Fibroblast of skin of scalp (primary cell): ENCODE measurements at regions not wholly inside any gene's neighbourhood (a gene's known extent, or its start where the extent isn't known, plus 50 kb on each side); places are given as distances from the start of the nearest gene placed in this dataset.
"Not testable (repeated sequence)": the region's sequence is repeated elsewhere in the genome, so short reads cannot be mapped to it uniquely, and the experiment has no call there.

Experiments used
- DNase-seq: peaks from one replicate; pipeline ENCODE4 v3.0.0-alpha.2; 2013

GRCh38 chr1:233790662-233791371 is 113.7 kb upstream of the SLC35F3 start:
- peak; percentile 58 for DNase-seq

GRCh38 chr1:233791372-233791703 is 113.1 kb upstream of the SLC35F3 start:
- no peak for DNase-seq

GRCh38 chr1:233791721-233792120 is 112.8 kb upstream of the SLC35F3 start:
- DNase-seq, result no peak

- no peak for DNase-seq
These were observed 109.6 kb upstream of the SLC35F3 start for GRCh38 chr1:233794863-233795262.

GRCh38 chr1:233796146-233796783 is 108.2 kb upstream of the SLC35F3 start:
- no peak for DNase-seq

- no peak for DNase-seq
These were observed 101.9 kb upstream of the SLC35F3 start for GRCh38 chr1:233802611-233803010.

- no peak for DNase-seq
These were observed 98.7 kb upstream of the SLC35F3 start for GRCh38 chr1:233805786-233806185.

- no peak for DNase-seq
These were observed 89.1 kb upstream of the SLC35F3 start for GRCh38 chr1:233815357-233815756.

- DNase-seq, result no peak
These were observed 88.6 kb upstream of the SLC35F3 start for GRCh38 chr1:233815865-233816264.

- DNase-seq, result no peak
These were observed 88.1 kb upstream of the SLC35F3 start for GRCh38 chr1:233816348-233816747.

GRCh38 chr1:233819042-233819441 is 85.4 kb upstream of the SLC35F3 start:
- no peak for DNase-seq

GRCh38 chr1:233824179-233824578 is 80.3 kb upstream of the SLC35F3 start:
- not testable (repeated sequence) for DNase-seq

GRCh38 chr1:233827937-233828336 is 76.5 kb upstream of the SLC35F3 start:
- not testable (repeated sequence) for DNase-seq

- no peak for DNase-seq
These were observed 76.0 kb upstream of the SLC35F3 start for GRCh38 chr1:233828480-233828879.

- no peak for DNase-seq
These were observed 69.9 kb upstream of the SLC35F3 start for GRCh38 chr1:233834609-233835008.

GRCh38 chr1:233838207-233838606 is 66.3 kb upstream of the SLC35F3 start:
- not testable (repeated sequence) for DNase-seq

- no peak for DNase-seq
These were observed 60.8 kb upstream of the SLC35F3 start for GRCh38 chr1:233843525-233844204.

GRCh38 chr1:233844275-233844674 is 60.2 kb upstream of the SLC35F3 start:
- no peak for DNase-seq

GRCh38 chr1:233844692-233845091 is 59.8 kb upstream of the SLC35F3 start:
- DNase-seq, result no peak
